HepG2 (cell line): ENCODE measurements at regions not wholly inside any gene's neighbourhood (a gene's known extent, or its start where the extent isn't known, plus 50 kb on each side); places are given as distances from the start of the nearest gene placed in this dataset.

Experiments
- ATAC-seq: fragments of 200-7000 bp; cut with Tn5 transposase; 3 replicates; pipeline ENCODE4 v1.9.1; 2020; ENCODE audit warnings: mild to moderate bottlenecking, moderate library complexity
- BruUV-seq: library from RNA; stranded (reverse); fragments of 400-500 nt; replicated peaks from 2 replicates; lab custom pipeline; 2021; lab: Mats Ljungman, UMichigan
- CTCF ChIA-PET: fragments of 300-600 bp; formaldehyde crosslinking; extraction: SDS; loops from one replicate; lab custom pipeline; 2021; ENCODE audit warnings: low total read pairs, inconsistent platforms, low intra/inter-chr PET ratio; lab: Yijun Ruan, JAX
- POLR2A ChIA-PET: fragments of 350-600 bp; sonication (Branson Sonifier 250); formaldehyde crosslinking; loops from one replicate; lab custom pipeline; 2020; ENCODE audit warnings: antibody characterized with exemption, inconsistent platforms; lab: Yijun Ruan, JAX
- DNase-seq: peaks from one replicate; pipeline ENCODE4 v3.0.0-alpha.2; 2015; ENCODE audit warnings: low spot score
- FAIRE-seq: peaks from 3 replicates; lab custom pipeline; 2011; peaks lifted over from hg19 to GRCh38; lab: Jason Lieb, UNC
- H2AFZ ChIP-seq: one replicate; pipeline ENCODE4 v1.6.1; 2011; ENCODE audit warnings: low read length, inconsistent platforms
- H3K27ac ChIP-seq: fragments of 300-600 bp; 3 replicates; pipeline ENCODE4 v1.8.0; 2011; ENCODE audit warnings: mixed run types, mild to moderate bottlenecking, mixed read lengths, low read length, inconsistent platforms; ENCODE audit not compliant: insufficient read depth; ENCODE audit errors: extremely low read length
- H3K27me3 ChIP-seq, 2 experiments: fragments of 200-600 bp in 1 of 2; 2 replicates in 1 of 2; 3 replicates in 1 of 2; pipeline versions ENCODE4 v1.6.0 to v1.8.0; 2011; ENCODE audit warnings: low read length in 2 of 2, mild to moderate bottlenecking in 2 of 2, moderate library complexity in 2 of 2, inconsistent platforms in 1 of 2; ENCODE audit not compliant: insufficient read depth in 2 of 2, control insufficient read depth in 1 of 2
- H3K36me3 ChIP-seq, 2 experiments: fragments of 200-600 bp in 1 of 2; replicated peaks in 1 of 2; 2 replicates in 1 of 2; 3 replicates in 1 of 2; pipeline versions ENCODE4 v1.5.1 to v1.8.0; 2011; ENCODE audit warnings: low read length in 2 of 2, inconsistent platforms in 1 of 2; ENCODE audit not compliant: insufficient read depth in 2 of 2, control insufficient read depth in 1 of 2
- H3K4me1 ChIP-seq: 2 replicates; pipeline ENCODE4 v1.5.1; 2012; ENCODE audit warnings: low read length, inconsistent platforms; ENCODE audit not compliant: insufficient read depth
- H3K4me2 ChIP-seq: 2 replicates; pipeline ENCODE4 v1.6.0; 2011; ENCODE audit warnings: low read depth, low read length, inconsistent platforms
- H3K4me3 ChIP-seq, 3 experiments: fragments of 200-600 bp in 1 of 3; sonication (generic), shearing (Covaris generic) in 1 of 3; replicated peaks in 1 of 3; 2 replicates each; pipeline ENCODE4 v1.5.1; 2011 to 2016; ENCODE audit warnings: low read length in 3 of 3, inconsistent platforms in 2 of 3, low read depth in 2 of 3, mild to moderate bottlenecking in 2 of 3, control low read depth in 1 of 3, mixed read lengths in 1 of 3; ENCODE audit not compliant: insufficient read depth in 1 of 3
- H3K79me2 ChIP-seq: one replicate; pipeline ENCODE4 v1.6.1; 2011; ENCODE audit warnings: low read length, inconsistent platforms; ENCODE audit not compliant: insufficient read depth
- H3K9ac ChIP-seq: 2 replicates; pipeline ENCODE4 v1.6.0; 2011; ENCODE audit warnings: mild to moderate bottlenecking, low read depth, low read length, inconsistent platforms; ENCODE audit not compliant: insufficient read depth
- H3K9me3 ChIP-seq: 2 replicates; pipeline ENCODE4 v1.5.1; 2012; ENCODE audit warnings: mild to moderate bottlenecking, low read length
- H4K20me1 ChIP-seq: 2 replicates; pipeline ENCODE4 v1.6.0; 2011; ENCODE audit warnings: inconsistent platforms, mild to moderate bottlenecking, low read length, moderate library complexity; ENCODE audit not compliant: insufficient read depth
- DR1 ChIP-seq: sonication (generic); formaldehyde crosslinking; IDR thresholded peaks from 2 replicates; pipeline ENCODE4 v1.8.0; 2021; ENCODE audit warnings: mild to moderate bottlenecking, missing genetic modification reagents, inconsistent platforms
- ISX ChIP-seq: sonication (generic); formaldehyde crosslinking; conservative IDR thresholded peaks from 2 replicates; pipeline ENCODE4 v1.5.0; 2020; ENCODE audit warnings: missing genetic modification reagents
- MBNL3 ChIP-seq: fragments of 250-450 bp; sonication (Bioruptor Pico); conservative IDR thresholded peaks from 2 replicates; pipeline ENCODE4 v1.8.0; 2022; ENCODE audit warnings: mild to moderate bottlenecking, inconsistent platforms
- ZNF337 ChIP-seq: sonication (generic); formaldehyde crosslinking; IDR thresholded peaks from 2 replicates; pipeline ENCODE4 v1.5.1; 2020; ENCODE audit warnings: missing genetic modification reagents, low read depth, mild to moderate bottlenecking, borderline replicate concordance
- ZNF737 ChIP-seq: sonication (generic); formaldehyde crosslinking; IDR thresholded peaks from 2 replicates; pipeline ENCODE4 v1.5.0; 2020; ENCODE audit warnings: missing genetic modification reagents, mild to moderate bottlenecking, borderline replicate concordance
- WGBS: methylation state at CpG from one replicate; pipeline ENCODE4 v1.1.6; 2017; ENCODE audit warnings: low lambda C conversion rate; 5-methylcytosine and 5-hydroxymethylcytosine counted together
- in situ Hi-C: cut with HindIII; loops from 2 replicates; pipeline ENCODE4 v1.10.0; 2017; ENCODE audit warnings: low pct_unique_long_range_greater_than_20kb; ENCODE audit not compliant: extremely low pct_ligation_motif_present
- intact Hi-C: fragments of 100-400 bp; cut with micrococcal nuclease; formaldehyde crosslinking; loops from one replicate; pipeline ENCODE4 v1.10.0; 2022; ENCODE audit not compliant: unreplicated experiment
- TF ChIP-seq, protein P1 (sequence below): sonication (generic); formaldehyde crosslinking; IDR thresholded peaks from 2 replicates; pipeline ENCODE4 v1.9.0; 2021; ENCODE audit warnings: missing genetic modification reagents, mild to moderate bottlenecking, borderline replicate concordance
- TF ChIP-seq, protein P2 (sequence below): sonication (generic); formaldehyde crosslinking; IDR thresholded peaks from 2 replicates; pipeline ENCODE4 v1.8.1; 2022; ENCODE audit warnings: mild to moderate bottlenecking, missing genetic modification reagents

DNA sequence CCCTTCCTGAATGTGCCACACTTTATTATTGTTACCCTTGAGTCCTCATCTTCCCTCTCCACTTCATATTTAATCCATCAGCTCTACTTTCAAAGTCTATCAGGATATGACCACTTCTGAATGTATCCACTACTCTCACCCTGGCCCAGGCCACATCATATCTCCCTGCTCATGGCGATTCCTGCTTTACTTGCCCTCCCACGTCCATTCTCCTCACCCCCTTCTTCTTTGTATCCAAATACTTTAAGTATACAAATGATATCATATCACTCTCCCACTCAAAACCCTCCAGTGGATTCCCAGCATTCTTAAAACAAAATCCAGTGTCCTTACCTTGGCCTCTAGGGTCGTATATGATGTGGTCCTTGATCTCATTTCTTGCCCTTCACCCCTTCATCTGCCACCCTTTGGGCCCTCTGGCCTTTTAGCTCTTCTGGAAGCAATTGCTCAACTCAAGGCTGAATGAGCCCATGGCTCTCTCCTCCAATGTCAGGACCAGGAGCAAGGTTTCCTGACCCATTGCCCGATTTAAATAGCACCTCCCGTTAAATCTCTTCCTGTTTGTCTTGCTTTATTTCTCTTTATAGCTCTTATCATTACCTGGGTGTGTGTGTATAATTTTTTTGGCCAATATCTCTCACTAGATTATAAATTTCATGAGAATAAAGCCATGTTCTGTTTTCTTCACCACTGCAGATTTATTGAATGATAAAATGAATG is 205.9 kb upstream of the ECI2 start:
- DNase-seq = no peak
- ChIA-PET POLR2A (no interaction called here), CTCF (no interaction called here)
- TF ChIP-seq, protein P1, sequence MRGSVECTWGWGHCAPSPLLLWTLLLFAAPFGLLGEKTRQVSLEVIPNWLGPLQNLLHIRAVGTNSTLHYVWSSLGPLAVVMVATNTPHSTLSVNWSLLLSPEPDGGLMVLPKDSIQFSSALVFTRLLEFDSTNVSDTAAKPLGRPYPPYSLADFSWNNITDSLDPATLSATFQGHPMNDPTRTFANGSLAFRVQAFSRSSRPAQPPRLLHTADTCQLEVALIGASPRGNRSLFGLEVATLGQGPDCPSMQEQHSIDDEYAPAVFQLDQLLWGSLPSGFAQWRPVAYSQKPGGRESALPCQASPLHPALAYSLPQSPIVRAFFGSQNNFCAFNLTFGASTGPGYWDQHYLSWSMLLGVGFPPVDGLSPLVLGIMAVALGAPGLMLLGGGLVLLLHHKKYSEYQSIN (CRISPR knock-in tag) = no peak
- TF ChIP-seq MBNL3 (CRISPR knock-in tag) (no peak), DR1 (CRISPR knock-in tag) (no peak), ZNF737 (CRISPR knock-in tag) (no peak), ISX (no peak), ZNF337 (no peak)
- TF ChIP-seq, protein P2, sequence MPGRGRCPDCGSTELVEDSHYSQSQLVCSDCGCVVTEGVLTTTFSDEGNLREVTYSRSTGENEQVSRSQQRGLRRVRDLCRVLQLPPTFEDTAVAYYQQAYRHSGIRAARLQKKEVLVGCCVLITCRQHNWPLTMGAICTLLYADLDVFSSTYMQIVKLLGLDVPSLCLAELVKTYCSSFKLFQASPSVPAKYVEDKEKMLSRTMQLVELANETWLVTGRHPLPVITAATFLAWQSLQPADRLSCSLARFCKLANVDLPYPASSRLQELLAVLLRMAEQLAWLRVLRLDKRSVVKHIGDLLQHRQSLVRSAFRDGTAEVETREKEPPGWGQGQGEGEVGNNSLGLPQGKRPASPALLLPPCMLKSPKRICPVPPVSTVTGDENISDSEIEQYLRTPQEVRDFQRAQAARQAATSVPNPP = no peak
- H3K36me3 ChIP-seq = no peaks in the 10 kb centered on the region; a peak in 1 of 5 replicates
- H3K4me1 ChIP-seq = peaks cover 12% of the 10 kb centered on the region
- ATAC-seq = no peak
- no peak overlapping the region for H3K27ac ChIP-seq
- intact Hi-C loops (no loop called here), in situ Hi-C loops (no loop called here)
- no peak overlapping the region for H3K9ac ChIP-seq
- no peak overlapping the region for H3K4me3 ChIP-seq
- no peak overlapping the region for H3K4me2 ChIP-seq
- H3K79me2 ChIP-seq = no peaks in the 10 kb centered on the region
- no peak for FAIRE-seq
- H3K9me3 ChIP-seq = no peaks in the 10 kb centered on the region
- no peak overlapping the region for H2AFZ ChIP-seq
- WGBS = under 1% methylated on average over 5 of the region's 5 CpGs
- no TSS peak for BruUV-seq
- peaks cover 0 to 28% of the 10 kb centered on the region in 2 experiments; a peak in 3 of 5 replicates for H3K27me3 ChIP-seq
- no peaks in the 10 kb centered on the region for H4K20me1 ChIP-seq
